NCI-H2227 (cell line): ENCODE measurements at regions not wholly inside any gene's neighbourhood (a gene's known extent, or its start where the extent isn't known, plus 50 kb on each side); places are given as distances from the start of the nearest gene placed in this dataset.

Experiments
- DNase-seq: peaks from one replicate; lab custom pipeline; 2025; ENCODE audit not compliant: unreplicated experiment; lab: John Stamatoyannopoulos, UW

DNA sequence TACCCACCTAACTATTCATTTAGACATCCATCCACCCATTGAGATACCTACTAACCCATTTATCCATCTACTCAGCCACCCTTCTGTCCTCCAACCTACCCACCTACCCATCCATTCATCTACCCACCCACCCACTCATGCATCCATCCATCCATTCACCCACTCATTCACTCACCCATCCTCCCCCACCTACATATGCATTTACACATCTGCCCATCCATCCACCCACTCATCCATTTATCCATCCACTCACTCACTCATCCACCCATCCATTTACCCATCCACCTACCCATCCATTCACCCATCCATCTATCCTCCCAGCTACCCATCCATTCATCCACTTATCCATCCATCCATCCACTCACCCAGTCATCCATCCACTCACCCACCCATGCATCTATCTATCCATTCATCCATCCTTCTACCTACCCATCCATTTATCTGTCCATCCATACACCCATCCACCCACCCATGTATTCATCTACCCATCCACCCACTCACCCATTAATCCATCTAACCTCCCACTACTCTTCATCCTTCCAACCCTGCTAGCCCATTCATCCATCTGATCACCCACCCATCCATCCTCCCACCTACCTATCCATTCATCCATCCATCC lies 378.7 kb downstream of the CTTN start:
- no peak for DNase-seq

DNA sequence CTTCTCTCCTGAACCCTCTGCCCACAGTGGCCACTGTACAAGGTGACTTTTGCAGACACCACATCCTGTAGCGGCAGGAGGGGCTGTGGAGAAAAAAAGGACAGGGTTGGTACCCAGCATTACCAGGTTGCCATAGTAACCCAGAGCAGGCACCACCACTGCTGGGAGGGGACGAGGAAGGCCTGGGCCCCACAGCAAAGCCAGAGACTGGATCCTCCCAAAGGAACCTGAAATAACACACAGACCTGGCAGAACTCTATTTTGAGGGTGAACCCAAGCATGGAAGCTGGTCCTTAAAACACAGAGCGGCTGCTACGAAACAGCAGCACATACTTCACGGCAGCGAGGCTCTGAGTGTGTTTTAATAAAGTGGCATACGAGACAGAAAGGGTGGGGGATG lies 380.6 kb downstream of the CTTN start:
- peak; percentile 87 for DNase-seq

DNA sequence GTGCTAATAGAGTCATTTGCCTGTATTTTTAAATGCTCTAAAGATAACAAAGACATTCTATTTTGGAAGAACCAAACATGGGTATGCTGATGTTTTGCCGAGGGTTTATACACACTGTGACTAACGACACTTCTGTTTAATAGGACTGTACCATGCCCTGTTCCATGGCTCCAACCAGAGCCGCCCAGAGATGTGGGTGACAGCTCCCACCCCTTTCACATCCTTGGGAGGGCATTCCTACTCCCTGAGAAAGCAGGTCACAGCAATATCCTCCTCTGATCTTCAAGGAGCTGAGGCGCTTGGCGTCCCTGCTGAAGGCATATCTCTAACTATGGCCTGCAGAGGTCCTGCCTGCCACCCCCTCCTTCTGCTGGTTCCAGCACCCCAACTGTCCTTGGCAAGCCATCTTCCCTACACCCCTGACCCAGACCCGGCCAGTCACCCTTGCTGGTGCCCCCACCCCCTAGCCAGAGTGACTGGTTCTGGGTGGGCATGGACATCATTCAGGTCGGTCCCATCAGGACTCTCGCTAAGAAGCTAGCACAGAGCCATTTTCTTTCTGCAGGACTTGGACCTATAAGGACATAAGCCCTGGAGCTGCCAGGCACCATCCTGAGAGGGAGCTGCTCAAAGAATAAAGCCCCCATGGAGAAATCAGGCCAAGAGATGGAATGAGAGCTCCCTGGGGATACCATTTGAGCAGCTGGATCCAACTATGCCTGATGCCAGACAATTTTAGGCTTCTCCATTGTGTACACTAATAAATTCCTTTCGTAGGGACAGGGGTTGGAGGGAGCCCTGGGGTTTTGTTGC lies 381.3 kb downstream of the CTTN start:
- peak; percentile 18 for DNase-seq

DNA sequence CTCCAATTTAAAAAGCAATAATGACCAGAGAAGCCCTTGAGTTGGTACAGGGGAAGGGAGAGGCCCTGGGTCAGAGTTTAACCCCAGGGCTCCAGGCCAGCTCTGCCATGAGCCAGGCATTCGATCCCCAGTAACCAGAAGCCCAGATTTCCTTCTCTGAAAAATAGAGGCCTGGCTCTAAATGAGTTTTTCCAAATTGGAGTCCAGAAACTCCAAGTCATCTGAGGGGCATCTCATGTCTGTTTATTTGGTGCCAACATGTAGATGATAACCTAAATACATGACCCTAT lies 381.9 kb downstream of the CTTN start:
- no peak for DNase-seq

DNA sequence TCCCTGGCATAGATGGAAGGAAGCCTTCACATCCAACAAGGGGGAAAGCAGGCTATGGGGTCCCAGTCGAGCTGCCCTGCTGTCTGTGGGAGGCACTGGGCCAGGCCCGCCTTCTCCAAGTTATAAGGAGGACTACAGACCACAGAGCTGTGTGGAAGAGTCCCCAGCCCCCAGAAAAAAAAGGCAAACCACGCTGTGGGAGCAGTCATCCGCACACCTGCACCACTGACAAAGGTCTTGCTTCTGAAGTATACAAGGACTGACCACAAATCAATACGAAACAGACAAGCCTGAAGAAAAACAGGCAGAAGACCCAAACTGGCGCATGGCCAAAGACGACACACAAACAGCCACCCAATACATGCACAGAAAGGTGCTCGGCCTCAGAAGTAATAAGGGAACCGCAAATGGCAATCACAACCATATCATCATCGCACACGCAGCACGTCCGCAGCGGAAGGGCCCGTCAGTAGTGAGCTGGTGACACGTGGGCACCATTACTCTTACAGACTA lies 384.1 kb downstream of the CTTN start:
- no peak for DNase-seq

DNA sequence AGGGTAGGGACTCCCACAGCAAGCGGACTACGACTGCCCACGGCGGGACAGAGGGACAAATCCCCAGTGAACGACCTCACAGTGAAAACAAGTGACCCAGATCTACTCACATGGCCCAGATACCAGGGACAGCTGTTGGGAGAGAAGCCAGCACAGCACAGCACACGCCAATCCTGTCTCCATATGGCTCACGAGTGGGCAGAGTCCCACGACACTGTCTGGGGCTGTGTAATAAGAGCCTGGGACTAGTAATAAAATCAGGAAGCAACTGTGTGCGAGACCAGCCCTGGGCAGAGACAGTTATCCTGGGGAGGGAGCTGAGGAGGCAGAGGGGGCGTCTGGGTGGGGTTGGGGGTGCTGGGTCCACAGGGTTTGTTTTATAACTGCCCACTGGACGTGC lies 385.0 kb downstream of the CTTN start:
- DNase-seq: no peak

DNA sequence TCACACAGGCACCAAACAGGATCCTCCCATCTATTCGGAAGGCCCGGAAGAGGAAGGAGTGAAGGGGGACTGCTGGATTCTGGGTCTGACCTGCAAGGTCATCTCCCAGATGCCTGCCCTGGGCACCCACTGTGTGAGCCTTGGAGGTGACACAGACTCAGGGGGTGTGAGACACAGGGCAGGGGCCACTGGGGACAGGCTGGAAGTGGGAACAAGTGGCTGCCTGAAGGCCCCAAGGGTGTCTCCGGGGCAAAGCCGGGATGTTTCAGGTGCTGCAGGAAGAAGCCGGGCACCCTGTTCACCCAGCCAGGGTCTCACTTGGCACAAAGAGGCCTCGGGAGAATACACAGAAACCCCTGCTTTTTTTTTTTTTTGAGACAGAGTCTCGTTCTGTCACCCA lies 385.5 kb downstream of the CTTN start:
- no peak for DNase-seq

DNA sequence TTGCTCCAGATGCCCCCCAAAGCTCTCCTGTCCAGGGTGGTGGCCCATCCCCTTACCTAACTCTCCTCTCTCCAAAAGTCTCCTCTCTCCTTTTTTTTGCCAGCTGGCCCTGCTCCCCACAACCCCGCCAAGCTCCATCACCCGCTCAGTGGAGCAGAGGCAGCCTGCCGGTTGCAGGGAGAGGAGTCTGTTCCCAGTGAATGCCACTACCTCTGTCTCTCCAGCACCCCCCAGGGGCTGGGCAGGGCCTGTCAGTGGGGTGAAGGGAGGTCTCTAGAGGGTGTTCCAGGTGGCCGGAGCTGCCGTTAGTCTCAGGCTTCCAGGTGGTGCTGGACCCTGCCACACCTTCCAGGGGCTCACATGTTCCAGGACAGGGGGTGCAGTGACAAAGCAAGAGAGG lies 387.0 kb downstream of the CTTN start:
- DNase-seq: no peak

DNA sequence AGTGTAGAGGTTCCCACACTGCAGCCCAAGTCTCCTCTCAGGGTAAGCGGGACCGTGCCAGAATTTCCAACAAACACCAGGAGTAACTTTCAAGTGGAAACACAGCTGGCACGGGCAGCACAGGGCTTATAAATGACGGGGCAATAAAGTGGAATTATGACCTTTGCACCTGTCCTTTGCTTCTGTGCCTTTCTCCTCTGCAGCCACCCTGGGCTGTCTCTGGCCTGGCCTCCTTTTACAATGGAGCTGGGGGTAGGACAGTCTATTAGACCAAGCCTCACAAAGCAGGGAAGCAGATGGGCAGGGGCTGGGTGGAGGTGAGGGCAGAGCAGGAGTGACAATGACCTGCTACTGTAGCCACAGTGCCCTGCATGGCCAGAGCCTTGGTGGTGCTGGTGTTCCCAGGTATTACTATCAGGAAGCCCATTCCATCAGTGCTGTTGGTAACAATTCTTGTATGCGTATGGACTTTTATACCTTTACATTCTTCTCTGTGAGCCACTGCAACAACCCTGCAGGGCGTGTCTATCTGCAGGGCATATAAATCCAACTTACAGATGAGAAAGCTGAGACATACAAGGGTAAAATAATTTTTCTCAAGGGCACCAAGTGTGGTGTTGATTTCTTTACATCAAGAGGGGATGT lies 387.8 kb downstream of the CTTN start:
- no peak for DNase-seq

DNA sequence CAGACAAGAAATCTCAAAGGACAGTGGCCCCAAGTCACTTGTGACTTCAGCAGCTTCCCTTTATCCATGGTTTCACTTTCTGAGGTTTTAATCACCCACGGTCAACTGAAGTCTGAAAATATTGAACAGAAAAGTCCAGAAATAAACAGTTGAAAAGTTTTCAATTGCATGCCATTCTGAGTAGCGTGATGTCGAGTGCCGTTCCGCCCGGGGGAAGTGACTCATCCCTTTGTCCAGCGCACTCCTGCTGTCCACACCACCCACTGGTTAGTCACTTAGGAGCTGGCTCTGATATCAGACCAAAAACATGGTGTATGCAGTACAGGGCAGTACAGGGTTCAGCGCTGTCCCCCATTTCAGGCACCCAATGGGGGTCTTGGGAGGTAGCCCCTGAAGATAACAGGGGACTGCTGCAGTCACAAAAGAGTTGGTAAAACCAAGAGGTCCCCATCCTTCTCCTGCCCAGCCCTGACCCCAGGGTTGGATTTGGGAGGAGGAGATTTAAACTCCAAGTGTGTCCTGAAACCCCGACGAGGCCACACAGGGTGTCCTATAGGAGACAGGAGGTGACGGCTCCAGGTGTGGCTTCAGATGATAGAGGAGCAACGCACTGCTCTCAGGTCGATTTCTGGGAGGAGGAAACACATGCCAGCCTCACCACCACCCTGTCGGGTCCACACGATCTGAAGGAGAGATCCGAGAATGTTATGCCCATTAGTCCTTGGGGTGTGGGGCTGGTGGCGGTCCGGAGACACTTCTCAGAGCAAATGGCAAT lies 390.1 kb downstream of the CTTN start:
- no peak for DNase-seq

DNA sequence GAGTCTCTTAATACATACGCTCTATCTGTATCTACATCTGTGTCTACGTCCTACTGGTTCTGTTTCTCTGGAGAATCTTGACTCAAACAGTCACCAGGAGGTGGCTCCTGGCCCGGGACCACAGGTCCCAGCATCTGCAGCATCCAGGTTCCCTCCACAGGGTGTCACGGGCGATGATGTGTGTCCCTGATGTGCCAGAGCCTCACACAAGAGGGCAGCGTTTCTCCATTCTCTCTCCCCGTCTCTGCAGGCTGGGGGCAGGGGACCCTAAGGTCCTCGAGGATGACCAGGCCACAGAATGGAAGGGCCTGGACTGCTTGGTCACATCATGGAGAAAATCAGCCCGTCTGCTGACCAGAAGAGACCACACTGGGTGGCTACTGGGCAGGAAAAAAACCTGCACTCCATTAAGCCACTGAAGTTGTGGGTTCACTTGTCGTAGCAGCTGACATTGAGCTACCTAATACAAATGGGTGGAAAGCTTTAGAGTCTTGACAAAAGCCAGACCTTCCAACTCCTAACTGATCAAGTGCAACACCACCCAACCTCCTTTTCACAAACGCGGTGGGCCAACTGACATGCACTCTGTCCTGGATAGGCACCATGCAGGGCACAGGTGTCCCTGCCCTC lies 392.5 kb downstream of the CTTN start:
- no peak for DNase-seq

DNA sequence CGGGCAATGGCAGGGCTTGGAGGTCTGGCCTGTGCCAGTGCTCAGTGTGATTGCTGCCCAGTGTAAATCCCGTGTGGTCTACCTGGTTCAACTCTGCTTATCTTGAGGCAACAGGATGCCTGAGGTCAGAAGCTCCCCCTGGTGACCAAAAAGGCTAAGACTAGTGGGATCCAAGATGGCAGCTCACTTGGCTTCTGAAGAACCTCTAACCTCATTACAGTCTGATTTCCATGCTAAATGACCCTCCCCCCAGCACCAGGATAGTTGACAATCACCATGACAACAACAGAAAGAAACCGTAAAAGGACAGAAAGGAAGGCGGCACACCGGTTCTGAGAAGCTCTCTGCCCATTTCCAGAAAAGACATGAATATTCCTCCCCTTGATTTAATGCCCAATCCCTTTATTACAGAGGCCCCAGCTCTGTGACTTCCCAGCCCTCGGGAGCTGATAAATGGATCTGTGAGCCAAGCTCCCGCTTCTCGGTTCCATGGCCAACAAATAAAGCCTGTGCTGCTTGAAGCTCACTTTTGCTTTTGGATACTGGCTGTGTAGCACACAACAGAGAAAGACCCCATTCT lies 398.4 kb downstream of the CTTN start:
- no peak for DNase-seq

DNA sequence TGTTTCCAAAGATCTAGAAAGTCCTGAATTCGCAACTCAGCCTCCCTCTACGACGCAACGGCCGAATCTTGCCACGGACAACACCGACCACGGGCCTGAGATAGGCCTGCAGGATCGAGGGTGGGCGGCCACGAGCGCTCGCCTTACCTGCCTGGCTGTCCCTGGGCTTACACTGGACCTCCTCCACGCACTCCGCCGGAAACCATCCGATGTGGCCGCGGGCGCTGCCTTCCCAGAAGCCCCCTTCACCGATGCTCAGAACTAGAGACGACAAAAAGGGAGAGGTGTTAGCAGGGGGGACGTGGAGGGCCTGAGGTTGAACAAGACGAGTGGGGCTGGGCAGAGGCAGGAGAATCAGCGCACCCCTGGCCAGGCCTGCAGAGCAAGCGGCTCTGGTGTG lies 400.0 kb downstream of the CTTN start:
- DNase-seq: no peak

DNA sequence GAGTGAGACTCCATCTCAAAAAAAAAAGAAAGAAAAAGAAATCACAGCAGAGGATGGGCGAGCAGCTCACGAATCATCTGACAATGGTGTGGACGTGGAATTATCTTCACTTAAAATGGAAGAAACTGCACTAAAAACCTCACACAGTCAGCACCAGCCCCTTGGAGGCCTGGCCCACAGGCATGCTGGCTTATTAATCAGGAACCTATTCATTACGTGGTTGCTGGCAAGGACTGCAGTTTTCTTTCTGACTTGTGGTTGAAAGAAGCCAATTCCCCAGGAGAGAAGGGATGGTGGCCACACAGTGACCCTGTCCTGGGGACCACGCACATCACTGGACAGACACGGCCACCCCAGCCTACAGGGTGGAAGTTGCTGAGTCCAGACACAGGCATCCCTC lies 401.1 kb downstream of the CTTN start:
- no peak for DNase-seq

DNA sequence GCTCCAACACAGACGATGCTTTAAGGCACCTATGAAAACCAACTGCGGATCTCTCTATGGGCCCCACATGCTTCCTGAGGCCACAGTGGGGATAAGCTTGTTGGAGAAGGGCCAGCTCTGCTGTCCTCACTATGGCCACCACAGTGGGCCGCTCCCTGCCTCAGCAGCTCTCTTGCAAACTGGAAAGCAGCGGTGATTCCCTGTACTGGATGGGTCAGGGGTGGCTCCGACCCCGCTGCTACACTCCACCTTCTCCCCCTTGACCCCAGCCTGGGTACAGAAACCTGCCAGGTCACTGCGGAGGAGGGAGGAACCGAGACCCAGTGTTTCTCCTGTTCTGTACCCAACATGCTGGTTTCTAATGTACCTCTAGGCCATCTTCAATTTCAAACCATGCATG lies 403.9 kb downstream of the CTTN start:
- no peak for DNase-seq

DNA sequence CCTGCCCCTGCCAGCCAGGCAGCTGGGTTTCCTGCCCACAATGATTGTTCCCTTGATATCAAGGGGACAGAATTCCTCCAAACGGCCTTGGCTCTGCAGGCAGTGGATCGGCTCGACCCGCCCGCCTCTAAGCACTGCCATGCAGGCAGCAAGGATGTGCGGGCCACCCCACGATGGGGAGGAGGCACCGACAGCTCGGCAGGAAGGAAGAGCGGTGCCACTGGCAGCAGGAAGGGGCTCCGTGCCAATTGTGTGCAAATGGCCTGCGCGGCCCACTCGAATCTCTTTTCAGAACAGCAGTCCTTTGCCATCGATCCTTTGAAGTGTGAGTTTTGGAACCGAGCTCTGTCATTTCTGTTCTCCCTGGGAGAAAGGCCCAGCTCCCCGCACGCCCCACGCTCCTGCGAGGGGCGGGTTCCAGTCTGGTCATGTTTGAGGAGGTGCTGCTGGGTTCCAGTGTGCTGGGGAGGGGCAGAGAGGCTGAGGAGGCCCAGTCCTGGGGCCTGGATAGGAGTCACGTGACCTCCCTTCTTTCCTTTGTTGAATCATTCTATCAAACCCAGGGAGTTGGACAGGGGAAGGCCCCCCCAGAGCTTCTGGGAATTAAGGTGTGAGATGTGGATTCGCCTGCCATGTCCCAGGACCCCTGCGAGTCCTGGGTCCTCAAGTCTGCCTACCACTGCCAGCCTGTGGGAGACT lies 406.0 kb downstream of the CTTN start:
- no peak for DNase-seq

DNA sequence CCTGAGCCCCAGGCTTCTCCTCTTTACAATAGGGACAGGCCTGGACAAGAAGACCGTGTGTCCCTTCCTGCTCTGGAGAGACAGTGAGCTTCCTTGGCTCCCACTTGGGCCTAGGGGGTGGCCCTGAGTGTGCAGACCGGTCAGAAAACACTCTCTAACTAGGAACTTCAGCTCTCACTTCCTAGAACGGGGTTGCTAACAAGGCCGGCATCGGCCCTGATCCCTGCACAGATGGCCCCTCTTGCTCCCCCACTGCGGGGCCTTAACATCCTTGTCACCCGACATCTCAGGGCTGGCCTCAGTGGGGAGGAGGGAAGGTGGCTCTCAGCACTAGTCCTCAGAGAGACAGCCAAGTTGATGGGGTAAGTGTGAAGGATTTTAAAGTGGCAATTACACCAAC lies 406.9 kb downstream of the CTTN start:
- no peak for DNase-seq

DNA sequence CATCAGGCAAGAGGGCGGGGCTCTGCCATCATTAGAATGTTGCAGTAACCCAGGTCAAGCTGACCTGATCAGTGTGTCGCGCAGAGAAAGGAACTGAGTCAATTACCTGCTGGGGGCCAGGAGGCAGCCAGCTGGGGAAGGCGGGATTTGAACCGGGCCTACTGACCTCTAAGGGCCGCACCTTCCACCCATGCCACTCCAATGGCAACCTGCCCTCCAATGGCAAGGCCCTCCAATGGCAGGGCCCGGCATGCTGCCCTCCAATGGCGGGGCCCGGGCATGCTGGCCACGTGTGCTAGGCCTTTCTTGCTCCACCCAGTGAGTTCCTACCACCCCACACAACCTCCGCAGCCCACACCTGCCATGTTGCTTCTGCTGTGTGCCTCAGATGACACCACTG lies 407.6 kb downstream of the CTTN start:
- no peak for DNase-seq

DNA sequence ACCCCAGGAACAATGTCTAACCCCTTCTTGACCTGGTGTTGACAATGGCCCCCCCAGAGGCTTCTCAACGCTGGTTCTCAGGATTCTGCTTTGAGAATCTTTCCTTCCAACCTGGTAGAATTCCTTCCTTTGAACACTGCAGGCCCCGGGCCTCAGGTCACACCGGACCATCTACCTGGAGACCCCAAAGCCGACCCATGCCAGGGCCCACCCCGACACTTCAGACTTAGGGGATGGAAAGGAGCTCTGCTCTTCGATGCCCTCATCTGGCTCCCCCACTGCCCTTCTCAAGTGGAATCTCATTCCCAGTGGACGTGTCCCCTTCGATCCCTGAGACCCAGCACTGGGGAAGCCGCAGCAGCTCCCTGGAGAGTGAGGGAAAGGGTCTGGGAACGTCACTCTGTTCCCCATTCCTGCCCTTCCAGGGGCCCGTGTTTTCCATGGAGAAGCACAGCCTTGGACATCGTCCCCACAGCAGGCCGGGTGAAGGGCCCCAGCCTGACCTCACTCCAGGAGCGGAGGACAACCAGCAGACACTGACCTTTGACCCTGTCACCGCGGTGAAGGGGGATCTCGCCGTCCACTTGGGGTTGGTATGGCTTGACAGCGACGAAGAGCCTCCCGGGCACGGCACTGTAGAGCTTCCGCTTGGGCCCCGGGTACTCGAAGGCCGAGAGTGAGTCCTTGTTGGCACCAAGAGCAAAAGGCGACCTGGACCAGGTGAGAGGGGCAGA lies 408.3 kb downstream of the CTTN start:
- DNase-seq: no peak

DNA sequence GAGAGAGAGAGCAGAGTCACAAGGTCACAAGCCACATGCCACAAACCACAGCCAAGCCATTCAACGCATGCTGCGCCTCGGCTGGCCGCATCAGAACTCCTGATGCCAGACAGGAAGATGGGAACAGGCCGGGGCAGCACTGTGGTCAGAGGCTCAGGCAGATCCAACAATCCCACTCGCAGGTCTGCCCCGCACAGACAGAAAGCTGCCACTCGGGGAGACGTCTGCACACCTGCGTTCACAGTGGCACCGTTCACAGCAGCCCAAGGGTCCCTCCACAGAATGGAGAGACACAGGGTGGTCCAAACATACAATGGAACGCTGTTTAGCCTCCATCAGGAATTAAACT lies 408.8 kb downstream of the CTTN start:
- DNase-seq: no peak
